Astrocyte (in vitro differentiated cells and primary cell): ENCODE measurements at regions not wholly inside any gene's neighbourhood (a gene's known extent, or its start where the extent isn't known, plus 50 kb on each side); places are given as distances from the start of the nearest gene placed in this dataset.

ENCODE experiments used
- EZH2 ChIP-seq: IDR thresholded peaks from 2 replicates; pipeline ENCODE4 v1.6.1; 2012; ENCODE audit warnings: mild to moderate bottlenecking, low read length, inconsistent platforms; ENCODE audit not compliant: insufficient read depth
- TF ChIP-seq, protein P1 (sequence below): IDR thresholded peaks from 2 replicates; pipeline ENCODE4 v1.5.1; 2011; ENCODE audit warnings: low read depth, mild to moderate bottlenecking, inconsistent platforms, low read length, moderate library complexity; ENCODE audit not compliant: insufficient read depth

DNA sequence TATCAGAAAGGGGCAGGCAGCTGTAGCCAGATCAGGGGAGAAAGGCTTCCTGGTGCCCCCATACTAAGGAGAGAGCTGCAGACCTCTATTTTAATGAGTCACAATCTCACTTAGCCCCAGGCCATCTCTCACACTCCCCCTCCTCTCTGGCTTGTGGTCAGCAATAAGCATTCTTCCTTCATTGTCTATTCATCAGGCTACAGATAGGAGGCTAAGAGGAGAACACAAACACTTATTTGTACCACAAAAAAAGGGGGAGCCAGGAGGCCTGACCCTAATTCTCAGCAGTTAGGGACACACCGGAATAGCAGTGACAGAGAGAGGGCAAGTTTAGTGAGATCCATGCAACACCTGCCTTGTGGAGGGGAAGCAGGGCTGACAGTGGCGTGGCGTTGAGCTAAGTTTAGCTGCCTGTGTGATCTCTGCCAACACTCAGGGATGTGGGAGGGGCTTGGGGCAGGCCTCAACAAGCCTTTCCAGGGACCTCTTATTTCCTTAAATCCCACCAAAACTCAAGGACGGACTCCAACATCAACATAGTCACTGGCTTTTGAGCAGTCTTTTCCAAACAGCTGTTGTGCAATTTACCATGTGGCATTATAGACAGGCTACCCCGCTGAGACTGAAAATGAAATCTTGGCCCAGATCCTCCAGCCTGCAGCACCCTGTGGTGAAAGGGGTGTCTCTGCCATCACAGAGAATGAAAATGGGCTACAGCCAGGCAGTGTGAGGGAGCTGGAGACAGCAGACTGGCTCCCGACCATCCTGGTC is 191.9 kb upstream of the TSC22D2 start:
- TF ChIP-seq, protein P1, sequence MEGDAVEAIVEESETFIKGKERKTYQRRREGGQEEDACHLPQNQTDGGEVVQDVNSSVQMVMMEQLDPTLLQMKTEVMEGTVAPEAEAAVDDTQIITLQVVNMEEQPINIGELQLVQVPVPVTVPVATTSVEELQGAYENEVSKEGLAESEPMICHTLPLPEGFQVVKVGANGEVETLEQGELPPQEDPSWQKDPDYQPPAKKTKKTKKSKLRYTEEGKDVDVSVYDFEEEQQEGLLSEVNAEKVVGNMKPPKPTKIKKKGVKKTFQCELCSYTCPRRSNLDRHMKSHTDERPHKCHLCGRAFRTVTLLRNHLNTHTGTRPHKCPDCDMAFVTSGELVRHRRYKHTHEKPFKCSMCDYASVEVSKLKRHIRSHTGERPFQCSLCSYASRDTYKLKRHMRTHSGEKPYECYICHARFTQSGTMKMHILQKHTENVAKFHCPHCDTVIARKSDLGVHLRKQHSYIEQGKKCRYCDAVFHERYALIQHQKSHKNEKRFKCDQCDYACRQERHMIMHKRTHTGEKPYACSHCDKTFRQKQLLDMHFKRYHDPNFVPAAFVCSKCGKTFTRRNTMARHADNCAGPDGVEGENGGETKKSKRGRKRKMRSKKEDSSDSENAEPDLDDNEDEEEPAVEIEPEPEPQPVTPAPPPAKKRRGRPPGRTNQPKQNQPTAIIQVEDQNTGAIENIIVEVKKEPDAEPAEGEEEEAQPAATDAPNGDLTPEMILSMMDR: no peak
- TF ChIP-seq EZH2: no peak
